Erythroblast (primary cell): ENCODE measurements at regions not wholly inside any gene's neighbourhood (a gene's known extent, or its start where the extent isn't known, plus 50 kb on each side); places are given as distances from the start of the nearest gene placed in this dataset.
"Not testable (repeated sequence)": the region's sequence is repeated elsewhere in the genome, so short reads cannot be mapped to it uniquely, and the experiment has no call there.

Experiments used
- DNase-seq, 2 experiments: peaks; one replicate each; lab custom pipeline; 2025; lab: John Stamatoyannopoulos, UW
- GATA1 ChIP-seq: IDR thresholded peaks from 2 replicates; pipeline ENCODE4 v1.6.1; 2011; ENCODE audit warnings: low read depth, mild to moderate bottlenecking, control low read depth, low read length, moderate library complexity
- POLR2A ChIP-seq: IDR thresholded peaks from 2 replicates; pipeline ENCODE4 v1.6.1; 2011; ENCODE audit warnings: mild to moderate bottlenecking, low read length

DNA sequence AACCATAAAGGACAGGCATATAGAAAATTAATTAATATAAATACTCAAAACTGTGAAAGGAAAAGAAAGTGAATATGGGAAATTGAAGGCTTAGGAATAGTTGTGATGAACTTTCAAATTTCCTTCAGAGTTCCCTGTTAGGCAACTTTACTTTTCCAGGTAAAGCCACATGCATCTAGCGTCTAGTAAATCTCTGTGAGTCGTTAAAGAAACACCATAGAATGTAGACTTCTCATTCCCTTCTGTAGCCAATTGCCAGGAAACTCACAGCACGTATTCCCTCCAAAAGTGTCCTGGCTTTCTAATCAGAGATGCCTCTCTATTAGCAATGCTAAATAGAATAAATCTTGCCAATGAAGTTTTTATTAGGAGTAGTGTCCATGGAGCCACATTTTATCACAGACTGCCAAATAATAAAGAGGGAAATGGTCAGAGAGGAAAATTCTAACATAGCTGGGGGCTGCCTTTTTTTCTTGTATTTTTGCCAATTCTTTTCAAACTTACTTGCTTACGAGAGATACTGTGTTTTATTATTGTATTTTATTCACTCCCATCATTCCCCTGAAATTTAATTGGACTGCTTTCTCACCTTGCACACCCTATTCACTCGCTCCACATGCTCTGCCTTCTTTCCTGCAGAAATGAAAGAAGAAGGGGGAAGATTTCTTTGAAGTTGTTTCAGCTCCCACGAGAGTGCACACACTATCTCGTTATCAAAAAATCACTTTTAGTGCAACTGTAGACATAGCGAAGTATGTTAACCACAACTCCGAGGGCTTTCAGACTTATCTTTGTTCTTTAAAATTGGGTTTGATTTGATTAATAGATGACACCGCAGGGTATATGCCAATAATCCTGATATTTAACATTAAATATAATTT lies 439.0 kb downstream of the CSNK1G3 start:
- DNase-seq, result no peak
- TF ChIP-seq POLR2A (no peak), GATA1 (no peak)

GRCh38 chr5:123949807-123950340 lies 437.9 kb downstream of the CSNK1G3 start:
- TF ChIP-seq GATA1, result no peak
- no peak for TF ChIP-seq POLR2A
- no peak for DNase-seq

GRCh38 chr5:123949043-123949804 lies 437.2 kb downstream of the CSNK1G3 start:
- DNase-seq, result no peak
- TF ChIP-seq GATA1, result no peak
- TF ChIP-seq POLR2A, result no peak

GRCh38 chr5:123947797-123948196 lies 435.8 kb downstream of the CSNK1G3 start:
- no peak for DNase-seq
- TF ChIP-seq POLR2A (no peak), GATA1 (no peak)

- no peak for DNase-seq
- TF ChIP-seq GATA1 (no peak), POLR2A (no peak)
Measured at GRCh38 chr5:123945548-123945947, 433.6 kb downstream of the CSNK1G3 start.

- no peak for DNase-seq
- TF ChIP-seq GATA1 (no peak), POLR2A (no peak)
Measured at GRCh38 chr5:123943151-123943550, 431.2 kb downstream of the CSNK1G3 start.

DNA sequence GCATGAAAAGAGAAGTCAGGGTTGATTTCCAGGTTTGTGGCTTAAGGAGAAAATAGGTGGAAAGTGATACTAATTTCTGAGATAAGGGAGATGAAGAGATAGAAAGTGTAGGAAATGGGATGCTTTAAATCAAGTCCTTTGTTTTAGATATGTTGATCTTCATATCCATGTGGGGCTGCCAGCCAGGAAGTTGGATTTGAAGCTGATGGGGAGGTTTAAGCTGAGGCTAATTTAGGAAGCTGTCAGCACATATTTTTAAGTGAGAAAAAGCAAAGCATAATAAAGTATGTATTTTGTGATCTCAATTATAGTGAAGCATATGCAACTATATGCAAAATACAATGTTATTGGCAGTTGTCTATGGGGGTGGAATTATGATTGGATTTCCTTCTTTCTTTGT lies 428.4 kb downstream of the CSNK1G3 start:
- TF ChIP-seq POLR2A, result no peak
- no peak for TF ChIP-seq GATA1
- no peak for DNase-seq

DNA sequence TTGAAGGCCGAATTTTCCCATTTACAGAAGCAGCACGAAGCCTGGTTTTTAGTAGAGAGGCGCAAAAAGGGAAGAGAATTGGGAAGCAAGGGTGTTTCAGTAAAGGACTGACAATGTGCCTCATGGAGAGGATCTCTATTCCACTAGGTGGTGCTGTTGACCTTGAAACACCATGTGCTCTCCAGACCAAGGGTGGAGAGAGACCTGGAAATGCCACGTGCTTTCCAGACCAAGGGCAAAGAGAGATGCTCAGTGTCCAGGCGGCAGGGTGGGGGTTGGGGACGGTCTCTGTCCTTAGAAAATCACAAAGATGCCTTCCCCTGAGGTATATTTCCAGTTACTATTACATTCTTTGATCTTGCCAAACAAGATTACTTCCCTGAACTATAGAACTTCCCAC lies 425.3 kb downstream of the CSNK1G3 start:
- TF ChIP-seq GATA1, result no peak
- no peak for TF ChIP-seq POLR2A
- DNase-seq, result peak; percentile 29 to 41

DNA sequence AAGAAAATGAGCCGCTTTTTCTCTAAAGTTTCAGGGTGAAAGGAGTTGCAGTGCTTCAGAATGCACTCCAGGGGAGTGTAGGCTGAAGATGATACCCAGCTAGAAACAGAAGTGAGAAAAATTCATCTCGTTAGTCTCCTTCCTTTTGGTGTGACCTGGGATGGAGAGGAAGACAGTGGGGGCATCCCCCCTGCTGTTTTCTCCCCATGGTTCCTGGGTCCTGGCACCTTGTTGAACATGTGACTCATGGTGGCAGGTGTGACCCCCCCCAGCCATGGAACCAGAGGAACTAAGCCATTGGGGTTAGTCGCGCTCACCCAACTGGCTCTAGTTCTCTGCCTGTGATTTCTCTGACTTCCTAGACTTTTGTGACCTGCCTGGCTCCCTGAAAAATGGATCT lies 424.6 kb downstream of the CSNK1G3 start:
- no peak for DNase-seq
- TF ChIP-seq GATA1, result no peak
- no peak for TF ChIP-seq POLR2A

DNA sequence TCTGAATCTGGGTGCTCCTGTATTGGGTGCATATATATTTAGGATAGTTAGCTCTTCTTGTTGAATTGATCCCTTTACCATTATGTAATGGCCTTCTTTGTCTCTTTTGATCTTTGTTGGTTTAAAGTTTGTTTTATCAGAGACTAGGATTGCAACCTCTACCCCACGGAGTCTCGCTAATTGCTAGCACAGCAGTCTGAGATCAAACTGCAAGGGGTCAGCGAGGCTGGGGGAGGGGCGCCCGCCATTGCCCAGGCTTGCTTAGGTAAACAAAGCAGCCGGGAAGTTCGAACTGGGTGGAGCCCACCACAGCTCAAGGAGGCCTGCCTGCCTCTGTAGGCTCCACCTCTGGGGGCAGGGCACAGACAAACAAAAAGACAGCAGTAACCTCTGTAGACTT lies 421.8 kb downstream of the CSNK1G3 start:
- not testable (repeated sequence) for DNase-seq

GRCh38 chr5:123929055-123929474 lies 417.1 kb downstream of the CSNK1G3 start:
- no peak for DNase-seq
- no peak for TF ChIP-seq GATA1
- no peak for TF ChIP-seq POLR2A

GRCh38 chr5:123928401-123928800 lies 416.4 kb downstream of the CSNK1G3 start:
- TF ChIP-seq POLR2A (no peak), GATA1 (no peak)
- no peak for DNase-seq

DNA sequence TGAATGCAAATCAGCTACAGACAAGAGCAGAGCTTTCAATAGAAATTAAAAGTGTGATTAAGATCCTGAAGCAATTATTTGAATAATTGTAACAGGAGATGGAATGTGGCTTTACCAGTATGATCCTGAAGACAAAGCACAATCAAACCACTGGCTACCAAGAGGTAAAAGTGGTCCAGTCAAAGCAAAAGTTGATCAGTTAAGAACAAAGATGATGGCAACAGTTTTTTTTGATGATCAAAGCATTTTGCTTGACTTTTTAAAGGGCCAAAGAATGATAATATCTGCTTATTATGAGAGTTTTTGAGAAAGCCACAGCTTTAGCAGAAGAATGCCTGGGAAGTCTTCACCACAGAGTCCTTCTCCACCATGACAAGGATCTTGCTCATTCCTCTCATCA lies 409.2 kb downstream of the CSNK1G3 start:
- TF ChIP-seq GATA1, result no peak
- TF ChIP-seq POLR2A, result no peak
- no peak for DNase-seq
